GM06990 (cell line): ENCODE measurements at regions not wholly inside any gene's neighbourhood (a gene's known extent, or its start where the extent isn't known, plus 50 kb on each side); places are given as distances from the start of the nearest gene placed in this dataset.

ENCODE experiments used
- DNase-seq: peaks from one replicate; pipeline ENCODE4 v3.0.0-alpha.2; 2011; ENCODE audit not compliant: insufficient read length; ENCODE audit errors: extremely low read depth
- H3K27me3 ChIP-seq: replicated peaks from 2 replicates; pipeline ENCODE4 v1.6.0; 2011; ENCODE audit warnings: low read length; ENCODE audit not compliant: control insufficient read depth, insufficient read depth
- H3K36me3 ChIP-seq: 2 replicates; pipeline ENCODE4 v1.5.1; 2011; ENCODE audit warnings: low read length; ENCODE audit not compliant: control insufficient read depth, insufficient read depth
- H3K4me3 ChIP-seq: replicated peaks from 2 replicates; pipeline ENCODE4 v1.5.1; 2011; ENCODE audit warnings: low read depth, mild to moderate bottlenecking, control low read depth, low read length
- CTCF ChIP-seq: IDR thresholded peaks from 2 replicates; pipeline ENCODE4 v1.5.1; 2011; ENCODE audit warnings: low read length, control low read depth, mild to moderate bottlenecking, inconsistent platforms; ENCODE audit not compliant: insufficient read depth, poor library complexity, severe bottlenecking

GRCh38 chr7:131183072-131183471 is 144.6 kb upstream of the MKLN1 start:
- no peaks in the 10 kb centered on the region for H3K27me3 ChIP-seq
- no peaks in the 10 kb centered on the region for H3K36me3 ChIP-seq
- H3K4me3 ChIP-seq, result no peak overlapping the region
- no peak for DNase-seq
- TF ChIP-seq CTCF, result no peak

DNA sequence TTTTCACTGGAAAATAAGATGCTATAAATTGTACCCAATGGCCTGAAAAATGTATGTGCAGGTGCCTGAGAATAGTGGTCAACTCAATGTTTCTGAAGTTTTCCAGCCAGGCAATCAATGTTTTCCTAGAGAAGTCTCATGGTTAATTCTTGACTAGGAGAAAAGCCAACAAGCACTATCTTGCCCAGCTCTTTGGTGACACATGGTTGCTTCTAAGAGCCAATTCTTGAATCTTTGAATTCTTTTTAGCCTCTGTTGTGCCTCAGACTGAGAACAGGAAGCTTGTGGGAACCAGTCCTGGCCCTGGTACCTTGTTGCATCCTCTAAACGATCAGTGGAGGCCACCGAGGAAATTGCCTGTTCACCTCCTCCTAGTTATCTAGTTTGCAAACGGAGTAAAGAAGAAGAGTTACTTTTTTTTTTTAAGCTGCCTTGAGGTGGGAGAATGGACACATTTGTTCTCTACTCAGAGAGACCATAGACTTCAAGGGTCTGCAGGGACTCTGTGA is 144.0 kb upstream of the MKLN1 start:
- Histone ChIP-seq H3K36me3 (no peaks in the 10 kb centered on the region), H3K27me3 (no peaks in the 10 kb centered on the region), H3K4me3 (no peak overlapping the region)
- TF ChIP-seq CTCF, result no peak
- no peak for DNase-seq

- no peak overlapping the region for H3K4me3 ChIP-seq
- no peak for TF ChIP-seq CTCF
- DNase-seq, result no peak
- H3K36me3 ChIP-seq, result no peaks in the 10 kb centered on the region
- no peaks in the 10 kb centered on the region for H3K27me3 ChIP-seq
Measured at GRCh38 chr7:131186816-131187215, 140.9 kb upstream of the MKLN1 start.

DNA sequence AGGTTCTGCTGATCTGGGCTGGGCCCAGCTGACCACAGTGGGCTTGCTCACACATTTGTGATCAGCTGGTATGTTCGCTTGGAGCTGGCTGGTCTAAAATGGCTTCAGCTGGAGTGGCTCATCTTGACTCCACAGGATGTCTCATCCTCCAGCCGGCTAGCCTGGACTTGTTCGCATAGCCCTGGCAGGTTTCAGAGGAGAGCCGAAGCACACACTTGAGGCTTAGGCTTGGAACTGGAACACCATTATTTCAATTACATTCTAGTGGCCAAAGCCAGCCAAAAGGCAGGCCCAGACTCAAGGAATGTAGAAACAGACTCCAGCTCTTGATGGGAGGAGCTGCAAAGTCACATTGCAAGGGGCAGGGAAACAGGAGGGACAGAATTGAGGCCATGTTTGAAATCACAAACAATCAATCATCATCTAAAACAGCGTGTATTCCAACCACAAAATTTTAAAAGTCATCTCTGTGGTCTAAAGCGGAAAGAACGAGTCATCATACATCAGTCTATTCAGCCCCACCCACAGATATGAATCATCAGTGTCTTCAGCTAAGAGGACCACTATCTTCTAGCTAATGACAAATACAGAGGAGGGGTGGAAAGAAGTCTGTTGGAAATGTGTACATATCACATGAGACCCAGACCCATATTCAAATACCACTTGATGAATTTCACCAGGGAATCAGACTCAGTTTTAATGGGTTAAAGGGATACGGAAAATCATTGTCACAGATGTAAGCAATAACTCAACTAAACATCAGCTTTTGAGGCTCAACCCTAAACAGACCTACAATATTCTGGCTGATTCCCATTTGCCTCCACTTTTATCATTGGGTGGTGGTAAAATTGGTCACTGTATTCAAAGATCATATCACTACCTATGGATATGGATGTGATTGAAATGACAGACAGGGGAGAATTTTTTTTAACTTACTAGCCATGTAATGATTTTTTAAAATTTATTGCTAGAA is 139.0 kb upstream of the MKLN1 start:
- TF ChIP-seq CTCF, result no peak
- Histone ChIP-seq H3K36me3 (no peaks in the 10 kb centered on the region), H3K27me3 (no peaks in the 10 kb centered on the region), H3K4me3 (no peak overlapping the region)
- peak; percentile 45 for DNase-seq

DNA sequence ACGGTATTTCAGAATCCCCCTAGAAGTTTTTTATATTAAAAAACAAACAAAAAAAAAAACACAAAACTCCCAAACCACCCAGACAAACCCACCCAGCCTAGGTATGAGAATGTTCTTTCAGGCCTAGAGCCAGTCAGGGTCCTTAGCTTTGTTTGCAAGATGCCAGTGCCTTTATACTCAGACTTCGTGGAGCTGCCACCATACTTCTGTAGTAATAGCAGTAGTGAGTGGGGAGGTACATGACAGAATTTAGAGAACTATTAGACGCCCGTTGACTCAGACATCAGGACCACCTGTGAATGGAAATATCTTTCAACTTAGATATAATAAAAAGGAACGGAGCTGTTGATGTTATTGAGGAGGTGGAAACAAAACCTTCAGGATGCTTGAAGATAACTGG is 138.2 kb upstream of the MKLN1 start:
- Histone ChIP-seq H3K36me3 (no peaks in the 10 kb centered on the region), H3K27me3 (no peaks in the 10 kb centered on the region), H3K4me3 (no peak overlapping the region)
- no peak for TF ChIP-seq CTCF
- no peak for DNase-seq
